K562 (cell line): ENCODE measurements at regions not wholly inside any gene's neighbourhood (a gene's known extent, or its start where the extent isn't known, plus 50 kb on each side); places are given as distances from the start of the nearest gene placed in this dataset.
"Not testable (repeated sequence)": the region's sequence is repeated elsewhere in the genome, so short reads cannot be mapped to it uniquely, and the experiment has no call there.

ENCODE experiments used
- ATAC-seq: fragments of 200-7000 bp; cut with Tn5 transposase; 3 replicates; pipeline ENCODE4 v1.9.1; 2020; ENCODE audit warnings: moderate library complexity
- BruUV-seq: library from RNA; stranded (reverse); fragments of 400-500 nt; replicated peaks from 2 replicates; lab custom pipeline; 2021; lab: Mats Ljungman, UMichigan
- CTCF ChIA-PET: fragments of 300-600 bp; formaldehyde crosslinking; extraction: SDS; loops from one replicate; lab custom pipeline; 2021; ENCODE audit warnings: low intra/inter-chr PET ratio; lab: Yijun Ruan, JAX
- POLR2A ChIA-PET: fragments of 300-600, 350-650 bp; sonication (Branson Sonifier 250); formaldehyde crosslinking; extraction: SDS; loops from one replicate; lab custom pipeline; 2021; ENCODE audit warnings: antibody characterized with exemption, inconsistent platforms; lab: Yijun Ruan, JAX
- DNase-seq, 4 experiments: peaks; one replicate each; pipeline versions ENCODE4 v3.0.0 to v3.0.0-alpha.2; 2011 to 2018; ENCODE audit warnings: low spot score in 3 of 4, mixed read lengths in 3 of 4; ENCODE audit errors: extremely low read depth in 1 of 4
- FAIRE-seq: peaks from 2 replicates; lab custom pipeline; 2011; peaks lifted over from hg19 to GRCh38; lab: Jason Lieb, UNC
- H2AFZ ChIP-seq: 2 replicates; pipeline ENCODE4 v1.6.0; 2011; ENCODE audit warnings: low read depth, low read length, control low read depth, inconsistent platforms
- H3K27ac ChIP-seq: fragments of 200-600 bp; 3 replicates; pipeline ENCODE4 v1.8.0; 2011; ENCODE audit warnings: low read depth, mild to moderate bottlenecking, control low read depth, inconsistent platforms, low read length, moderate library complexity, mixed read lengths; ENCODE audit errors: extremely low read depth
- H3K27me3 ChIP-seq, 2 experiments: fragments of 300-600 bp in 1 of 2; 2 replicates in 1 of 2; 3 replicates in 1 of 2; pipeline versions ENCODE4 v1.6.0 to v1.8.0; 2011; ENCODE audit warnings: inconsistent platforms in 2 of 2, low read length in 2 of 2, mild to moderate bottlenecking in 1 of 2, mixed read lengths in 1 of 2, moderate library complexity in 1 of 2; ENCODE audit not compliant: control insufficient read depth in 2 of 2, insufficient read depth in 2 of 2
- H3K36me3 ChIP-seq: fragments of 300-600 bp; 3 replicates; pipeline ENCODE4 v1.8.0; 2011; ENCODE audit warnings: mild to moderate bottlenecking, low read length, inconsistent platforms; ENCODE audit not compliant: control insufficient read depth, insufficient read depth
- H3K4me1 ChIP-seq, 2 experiments: fragments of 200-600 bp in 1 of 2; replicated peaks in 1 of 2; 2 replicates in 1 of 2; 3 replicates in 1 of 2; pipeline versions ENCODE4 v1.5.1 to v1.8.0; 2011; ENCODE audit warnings: inconsistent platforms in 2 of 2, low read length in 2 of 2, mild to moderate bottlenecking in 1 of 2, mixed read lengths in 1 of 2, moderate library complexity in 1 of 2; ENCODE audit not compliant: control insufficient read depth in 2 of 2, insufficient read depth in 2 of 2
- H3K4me2 ChIP-seq: 2 replicates; pipeline ENCODE4 v1.6.1; 2011; ENCODE audit warnings: low read length, control low read depth, inconsistent platforms, mixed read lengths; ENCODE audit not compliant: insufficient read depth
- H3K4me3 ChIP-seq: fragments of 200-600 bp; sonication (generic), shearing (Covaris generic); 2 replicates; pipeline ENCODE4 v1.5.1; 2016; ENCODE audit warnings: control low read depth, inconsistent platforms
- H3K79me2 ChIP-seq: fragments of 200-600 bp; 3 replicates; pipeline ENCODE4 v1.8.0; 2011; ENCODE audit warnings: low read length, inconsistent platforms; ENCODE audit not compliant: control insufficient read depth, insufficient read depth
- H3K9ac ChIP-seq, 2 experiments: 2 replicates each; pipeline versions ENCODE4 v1.6.0 to v1.6.1; 2011; ENCODE audit warnings: low read depth in 2 of 2, low read length in 2 of 2, control low read depth in 1 of 2, inconsistent platforms in 1 of 2, mild to moderate bottlenecking in 1 of 2, mixed read lengths in 1 of 2; ENCODE audit not compliant: insufficient read depth in 1 of 2
- H3K9me1 ChIP-seq: one replicate; pipeline ENCODE4 v1.6.0; 2011; ENCODE audit warnings: inconsistent platforms, mild to moderate bottlenecking, low read length, moderate library complexity; ENCODE audit not compliant: control insufficient read depth, insufficient read depth
- H3K9me3 ChIP-seq: replicated peaks from 2 replicates; pipeline ENCODE4 v1.5.1; 2011; ENCODE audit warnings: low read depth, low read length, inconsistent platforms; ENCODE audit not compliant: control insufficient read depth, insufficient read depth
- H4K20me1 ChIP-seq: replicated peaks from 2 replicates; pipeline ENCODE4 v1.6.1; 2011; ENCODE audit warnings: low read length, inconsistent platforms, mixed read lengths; ENCODE audit not compliant: control insufficient read depth, insufficient read depth
- CXXC5 ChIP-seq: fragments of 250-450 bp; sonication (Bioruptor Pico); IDR thresholded peaks from 2 replicates; pipeline ENCODE4 v1.8.0; 2022; ENCODE audit warnings: inconsistent platforms, mild to moderate bottlenecking, moderate library complexity
- FIP1L1 ChIP-seq: fragments of 200-400 bp; formaldehyde crosslinking; IDR thresholded peaks from 2 replicates; pipeline ENCODE4 v1.6.1; 2018; ENCODE audit warnings: mild to moderate bottlenecking, low read depth, low read length; ENCODE audit not compliant: poor library complexity, severe bottlenecking
- HNRNPL ChIP-seq: fragments of 200-400 bp; formaldehyde crosslinking; IDR thresholded peaks from 2 replicates; pipeline ENCODE4 v1.6.1; 2017; ENCODE audit warnings: low read depth, mild to moderate bottlenecking, low read length
- MYC ChIP-seq, 2 experiments: fragments of 250-450 bp in 1 of 2; sonication (Bioruptor Pico) in 1 of 2; IDR thresholded peaks; 2 replicates each; pipeline versions ENCODE4 v1.5.1 to v1.6.1; 2012 to 2021; ENCODE audit warnings: low read depth in 2 of 2, borderline replicate concordance in 1 of 2, improper control_type of control experiment in 1 of 2, low read length in 1 of 2, mild to moderate bottlenecking in 1 of 2, moderate library complexity in 1 of 2
- NCOR1 ChIP-seq: fragments of 450-650 bp; IDR thresholded peaks from 2 replicates; pipeline ENCODE4 v1.6.1; 2016; ENCODE audit warnings: mild to moderate bottlenecking, moderate library complexity
- NFIC ChIP-seq: fragments of 450-650 bp; IDR thresholded peaks from 2 replicates; pipeline ENCODE4 v1.6.1; 2017; ENCODE audit warnings: mild to moderate bottlenecking, inconsistent platforms
- NR2C2 ChIP-seq, 2 experiments: fragments of 200-800 bp in 1 of 2; sonication (Bioruptor generic) in 1 of 2; sonication (generic) in 1 of 2; formaldehyde crosslinking in 1 of 2; IDR thresholded peaks; 2 replicates each; pipeline versions ENCODE4 v1.6.1 to v1.8.0; 2016 to 2022; ENCODE audit warnings: mild to moderate bottlenecking in 1 of 2, missing compliant biosample characterization in 1 of 2, missing genetic modification characterization in 1 of 2, missing genetic modification reagents in 1 of 2
- POLR2A ChIP-seq: fragments of 450-650 bp; conservative IDR thresholded peaks from 2 replicates; pipeline ENCODE4 v1.6.1; 2016
- POLR2B ChIP-seq: fragments of 450-650 bp; IDR thresholded peaks from 2 replicates; pipeline ENCODE4 v1.6.1; 2018; ENCODE audit warnings: low read depth; ENCODE audit not compliant: partially characterized antibody
- RBFOX2 ChIP-seq: fragments of 200-400 bp; formaldehyde crosslinking; IDR thresholded peaks from 2 replicates; pipeline ENCODE4 v1.6.1; 2017; ENCODE audit warnings: low read depth, mild to moderate bottlenecking, low read length, moderate library complexity
- SAP30 ChIP-seq: fragments of 200-600 bp; sonication (generic); IDR thresholded peaks from 2 replicates; pipeline ENCODE4 v1.6.1; 2012; ENCODE audit warnings: borderline replicate concordance, low read depth, mild to moderate bottlenecking, moderate library complexity, low read length, control low read depth, inconsistent platforms; ENCODE audit not compliant: insufficient read depth, poor library complexity, severe bottlenecking
- YY1 ChIP-seq, 3 experiments: IDR thresholded peaks; 2 replicates each; pipeline ENCODE4 v1.6.1; 2011; ENCODE audit warnings: low read length in 2 of 3, mild to moderate bottlenecking in 2 of 3, moderate library complexity in 2 of 3, borderline replicate concordance in 1 of 3, control low read depth in 1 of 3, low read depth in 1 of 3; ENCODE audit not compliant: insufficient read depth in 3 of 3, insufficient replicate concordance in 2 of 3, control insufficient read depth in 1 of 3, insufficient read length in 1 of 3; ENCODE audit errors: extremely low read depth in 1 of 3
- WGBS: fragments of 100-300 bp; shearing (Covaris generic); methylation state at CpG from one replicate; pipeline ENCODE4 v1.1.6; 2016; ENCODE audit warnings: low coverage, mixed read lengths; ENCODE audit not compliant: insufficient coverage; ENCODE audit errors: missing lambda C conversion rate; 5-methylcytosine and 5-hydroxymethylcytosine counted together
- in situ Hi-C: fragments of 300-500 bp; cut with MboI; formaldehyde crosslinking; loops from 4 replicates; pipeline ENCODE4 v1.15.0; 2018; ENCODE audit warnings: inconsistent platforms, mixed read lengths
- intact Hi-C: fragments of 100-400 bp; cut with micrococcal nuclease; formaldehyde crosslinking; loops from 2 replicates; pipeline ENCODE4 v1.14.2; 2022
- TF ChIP-seq, protein P1 (sequence below): fragments of 200-800 bp; sonication (Bioruptor generic); IDR thresholded peaks from 2 replicates; pipeline ENCODE4 v1.6.1; 2017; ENCODE audit warnings: missing genetic modification characterization, missing compliant biosample characterization
- TF ChIP-seq, protein P2 (sequence below): fragments of 200-800 bp; sonication (Bioruptor generic); IDR thresholded peaks from 2 replicates; pipeline ENCODE4 v1.6.1; 2017; ENCODE audit warnings: missing genetic modification characterization, missing compliant biosample characterization

DNA sequence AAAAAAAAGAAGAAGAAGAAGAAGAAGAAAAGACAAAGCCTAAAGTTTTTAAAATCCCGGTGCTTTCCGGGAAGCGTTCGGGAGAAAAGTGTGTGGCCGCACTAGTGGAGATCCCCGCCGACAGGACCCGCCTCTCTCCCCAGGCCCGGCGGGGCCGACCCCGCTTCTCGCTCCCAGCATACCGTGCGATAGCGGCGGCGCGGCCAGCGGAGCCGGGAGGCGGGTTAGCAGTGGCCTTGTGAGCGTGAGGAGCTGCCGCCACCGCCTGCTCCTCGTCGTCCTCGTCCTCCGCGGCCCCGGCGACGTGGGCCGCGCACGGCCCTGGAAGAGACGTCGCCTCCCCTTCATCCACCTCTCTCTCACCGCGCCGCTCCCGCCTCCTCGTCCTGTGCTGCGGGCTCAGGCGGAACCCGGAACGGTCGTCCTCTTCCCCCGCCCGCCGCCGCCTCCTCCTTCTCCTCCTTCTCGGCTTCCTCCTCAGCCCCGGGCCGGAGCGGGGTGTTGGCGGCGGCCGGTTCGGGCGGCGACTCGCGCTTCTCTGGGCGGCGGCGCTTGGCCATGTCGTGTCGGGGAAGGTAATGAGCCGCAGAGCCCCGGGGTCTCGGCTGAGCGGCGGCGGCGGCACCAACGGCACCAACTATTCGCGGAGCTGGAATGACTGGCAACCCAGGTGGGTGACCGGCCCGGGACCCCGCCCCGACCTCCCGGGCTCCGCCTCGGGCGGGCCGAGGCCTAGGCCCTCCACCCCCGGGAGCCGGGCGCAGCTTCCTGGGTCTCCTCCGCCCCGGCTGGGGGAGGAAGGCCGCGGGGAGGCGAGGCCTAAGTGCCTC, 62.6 kb upstream of the CDR2 start:
- H3K4me1 ChIP-seq; POLR2A ChIA-PET; CTCF ChIA-PET; intact Hi-C loops; FAIRE-seq; H3K9me1 ChIP-seq; H4K20me1 ChIP-seq; H3K27me3 ChIP-seq; in situ Hi-C loops; H3K36me3 ChIP-seq; BruUV-seq; H3K9me3 ChIP-seq; TF ChIP-seq MYC (CRISPR knock-in tag; IDR thresholded peaks at IDR 0.05; ENCODE audit: borderline replicate concordance, low read depth); NR2C2 (CRISPR knock-in tag; IDR thresholded peaks at IDR 0.05): not testable (repeated sequence)
- Histone ChIP-seq H3K9ac (peak overlapping the region; percentile 76 to 96), H3K27ac (peak overlapping the region; percentile 82), H3K79me2 (peaks cover 12% of the 10 kb centered on the region), H3K4me3 (peak overlapping the region; percentile 64), H3K4me2 (peak overlapping the region; percentile 64; the same call in 1 of the 2 replicates), H2AFZ (peak overlapping the region; percentile 71)
- ATAC-seq = peak; percentile 96
- WGBS = 1% methylated on average over 46 of the region's 96 CpGs
- peak; percentile 66 to 86 (median 72) for DNase-seq
- peak; percentile 53 for TF ChIP-seq NFIC
- peak; percentile 45; the same call in 1 of the 2 replicates for TF ChIP-seq MYC (IDR thresholded peaks at IDR 0.05; ENCODE audit: low read depth, low read length)
- TF ChIP-seq SAP30 = peak; percentile 44
- TF ChIP-seq POLR2B = peak; percentile 68
- TF ChIP-seq, protein P1, sequence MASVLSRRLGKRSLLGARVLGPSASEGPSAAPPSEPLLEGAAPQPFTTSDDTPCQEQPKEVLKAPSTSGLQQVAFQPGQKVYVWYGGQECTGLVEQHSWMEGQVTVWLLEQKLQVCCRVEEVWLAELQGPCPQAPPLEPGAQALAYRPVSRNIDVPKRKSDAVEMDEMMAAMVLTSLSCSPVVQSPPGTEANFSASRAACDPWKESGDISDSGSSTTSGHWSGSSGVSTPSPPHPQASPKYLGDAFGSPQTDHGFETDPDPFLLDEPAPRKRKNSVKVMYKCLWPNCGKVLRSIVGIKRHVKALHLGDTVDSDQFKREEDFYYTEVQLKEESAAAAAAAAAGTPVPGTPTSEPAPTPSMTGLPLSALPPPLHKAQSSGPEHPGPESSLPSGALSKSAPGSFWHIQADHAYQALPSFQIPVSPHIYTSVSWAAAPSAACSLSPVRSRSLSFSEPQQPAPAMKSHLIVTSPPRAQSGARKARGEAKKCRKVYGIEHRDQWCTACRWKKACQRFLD (CRISPR knock-in tag) = 0 out of 2 replicates have a peak, but pooled peaks have one; percentile 29
- peak; percentile 51 for TF ChIP-seq NR2C2 (tag; IDR thresholded peaks at IDR 0.05)
- peak; percentile 58 for TF ChIP-seq FIP1L1
- 0 out of 2 replicates have a peak, but pooled peaks have one; percentile 23 for TF ChIP-seq HNRNPL
- TF ChIP-seq RBFOX2 = peak; percentile 85
- TF ChIP-seq, protein P2, sequence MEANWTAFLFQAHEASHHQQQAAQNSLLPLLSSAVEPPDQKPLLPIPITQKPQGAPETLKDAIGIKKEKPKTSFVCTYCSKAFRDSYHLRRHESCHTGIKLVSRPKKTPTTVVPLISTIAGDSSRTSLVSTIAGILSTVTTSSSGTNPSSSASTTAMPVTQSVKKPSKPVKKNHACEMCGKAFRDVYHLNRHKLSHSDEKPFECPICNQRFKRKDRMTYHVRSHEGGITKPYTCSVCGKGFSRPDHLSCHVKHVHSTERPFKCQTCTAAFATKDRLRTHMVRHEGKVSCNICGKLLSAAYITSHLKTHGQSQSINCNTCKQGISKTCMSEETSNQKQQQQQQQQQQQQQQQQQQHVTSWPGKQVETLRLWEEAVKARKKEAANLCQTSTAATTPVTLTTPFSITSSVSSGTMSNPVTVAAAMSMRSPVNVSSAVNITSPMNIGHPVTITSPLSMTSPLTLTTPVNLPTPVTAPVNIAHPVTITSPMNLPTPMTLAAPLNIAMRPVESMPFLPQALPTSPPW (CRISPR knock-in tag) = peak; percentile 58
- peak; percentile 79 for TF ChIP-seq CXXC5 (CRISPR knock-in tag)
- TF ChIP-seq NCOR1 = 0 out of 2 replicates have a peak, but pooled peaks have one; percentile 13
- peak; percentile 80 for TF ChIP-seq POLR2A
- TF ChIP-seq YY1 (IDR thresholded peaks at IDR 0.05; ENCODE audit: borderline replicate concordance in 1 of 3, control insufficient read depth in 1 of 3, extremely low read depth in 1 of 3, insufficient read depth in 3 of 3, insufficient read length in 1 of 3, insufficient replicate concordance in 2 of 3, low read depth in 1 of 3, low read length in 2 of 3) = peak in 2 of 3 experiments; percentile 28 to 64
